PC-3 (cell line): ENCODE measurements at regions not wholly inside any gene's neighbourhood (a gene's known extent, or its start where the extent isn't known, plus 50 kb on each side); places are given as distances from the start of the nearest gene placed in this dataset.

Experiments
- ATAC-seq: fragments of 200-7000 bp; cut with Tn5 transposase; 2 replicates; pipeline ENCODE4 v1.9.1; 2020; ENCODE audit warnings: mild to moderate bottlenecking, moderate library complexity
- BruUV-seq: library from RNA; stranded (reverse); fragments of 400-500 nt; replicated peaks from 2 replicates; lab custom pipeline; 2021; lab: Mats Ljungman, UMichigan
- CTCF ChIA-PET: fragments of 300-600 bp; sonication (Branson Sonifier 250); formaldehyde crosslinking; loops from one replicate; lab custom pipeline; 2022; ENCODE audit warnings: antibody characterized with exemption; lab: Charles Lee
- POLR2A ChIA-PET: fragments of 300-600 bp; sonication (Branson Sonifier 250); formaldehyde crosslinking; loops from one replicate; lab custom pipeline; 2022; ENCODE audit warnings: antibody characterized with exemption; ENCODE audit not compliant: unreplicated experiment; lab: Charles Lee
- DNase-seq: peaks from one replicate; pipeline ENCODE4 v3.0.0-alpha.2; 2015
- H2AFZ ChIP-seq: fragments of 300-600 bp; sonication (generic); 2 replicates; pipeline ENCODE4 v1.6.0; 2016; ENCODE audit warnings: antibody characterized with exemption, low read length
- H3F3A ChIP-seq: fragments of 300-600 bp; sonication (generic); one replicate; pipeline ENCODE4 v1.6.0; 2017; ENCODE audit warnings: antibody characterized with exemption, low read length, control low read depth, mild to moderate bottlenecking; ENCODE audit not compliant: unreplicated experiment
- H3K27ac ChIP-seq: fragments of 300-600 bp; sonication (generic); 2 replicates; pipeline ENCODE4 v1.5.1; 2016; ENCODE audit warnings: mild to moderate bottlenecking, low read length
- H3K27me3 ChIP-seq: fragments of 300-600 bp; sonication (generic); 2 replicates; pipeline ENCODE4 v1.6.1; 2016; ENCODE audit warnings: low read length, mixed read lengths
- H3K36me3 ChIP-seq: fragments of 300-600 bp; sonication (generic); 2 replicates; pipeline ENCODE4 v1.6.1; 2016; ENCODE audit warnings: low read depth, mixed run types, low read length, mixed read lengths
- H3K4me1 ChIP-seq: fragments of 300-600 bp; sonication (generic); 2 replicates; pipeline ENCODE4 v1.5.1; 2016; ENCODE audit warnings: low read length; ENCODE audit not compliant: insufficient read depth
- H3K4me2 ChIP-seq: fragments of 300-600 bp; sonication (generic); 2 replicates; pipeline ENCODE4 v1.6.0; 2016; ENCODE audit warnings: low read length
- H3K4me3 ChIP-seq: fragments of 300-600 bp; sonication (generic); 2 replicates; pipeline ENCODE4 v1.5.1; 2016; ENCODE audit warnings: mild to moderate bottlenecking, low read length, mixed read lengths
- H3K79me2 ChIP-seq: fragments of 300-600 bp; sonication (generic); 2 replicates; pipeline ENCODE4 v1.6.1; 2017; ENCODE audit warnings: low read length, mixed read lengths
- H3K9ac ChIP-seq: fragments of 300-600 bp; sonication (generic); 2 replicates; pipeline ENCODE4 v1.6.0; 2016; ENCODE audit warnings: mild to moderate bottlenecking, low read length
- H3K9me2 ChIP-seq: fragments of 300-600 bp; sonication (generic); replicated peaks from 2 replicates; pipeline ENCODE4 v1.6.1; 2016; ENCODE audit warnings: mixed run types, low read length, mixed read lengths
- H3K9me3 ChIP-seq: fragments of 300-600 bp; sonication (generic); 2 replicates; pipeline ENCODE4 v1.6.1; 2016; ENCODE audit warnings: low read length, mixed read lengths
- H4K20me1 ChIP-seq: fragments of 300-600 bp; sonication (generic); 2 replicates; pipeline ENCODE4 v1.6.1; 2016; ENCODE audit warnings: low read length, mixed read lengths
- EZH2 ChIP-seq: fragments of 300-600 bp; sonication (generic); IDR thresholded peaks from one replicate; pipeline ENCODE4 v1.6.1; 2017; ENCODE audit warnings: antibody characterized with exemption, mild to moderate bottlenecking, low read length; ENCODE audit not compliant: unreplicated experiment
- EZH2phosphoT487 ChIP-seq: fragments of 300-600 bp; sonication (generic); IDR thresholded peaks from 2 replicates; pipeline ENCODE4 v1.6.1; 2018; ENCODE audit warnings: mild to moderate bottlenecking, antibody characterized with exemption, low read length, borderline replicate concordance
- intact Hi-C: fragments of 100-400 bp; cut with micrococcal nuclease; formaldehyde crosslinking; loops from 2 replicates; pipeline ENCODE4 v1.9.0; 2023
- TF ChIP-seq, protein P1 (sequence below): fragments of 300-600 bp; sonication (generic); conservative IDR thresholded peaks from 2 replicates; pipeline ENCODE4 v1.5.1; 2017; ENCODE audit warnings: antibody characterized with exemption, low read depth, mild to moderate bottlenecking, low read length

DNA sequence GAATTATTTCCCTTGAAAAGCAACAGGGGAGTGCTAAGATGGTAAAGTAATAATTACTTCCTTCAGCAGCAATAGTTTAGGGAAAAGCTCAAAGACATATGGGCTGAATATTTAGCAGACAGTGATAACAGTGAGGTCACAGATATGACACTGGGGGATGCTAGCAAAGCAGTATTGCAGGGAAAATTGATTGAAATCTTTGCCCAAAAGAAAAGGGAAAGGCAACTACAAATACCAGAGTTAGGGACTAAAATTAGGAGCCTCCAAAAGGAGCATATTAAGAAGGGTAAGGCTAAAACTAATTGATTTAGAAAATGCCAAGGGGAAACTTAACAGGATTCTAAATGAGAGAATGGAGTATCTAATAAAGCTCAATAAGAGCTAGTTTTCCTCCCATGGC, 1191.3 kb upstream of the TENM3 start:
- no peak overlapping the region for H3K4me3 ChIP-seq
- no peaks in the 10 kb centered on the region for H3K36me3 ChIP-seq
- no peak for TF ChIP-seq EZH2phosphoT487
- TF ChIP-seq, protein P1, sequence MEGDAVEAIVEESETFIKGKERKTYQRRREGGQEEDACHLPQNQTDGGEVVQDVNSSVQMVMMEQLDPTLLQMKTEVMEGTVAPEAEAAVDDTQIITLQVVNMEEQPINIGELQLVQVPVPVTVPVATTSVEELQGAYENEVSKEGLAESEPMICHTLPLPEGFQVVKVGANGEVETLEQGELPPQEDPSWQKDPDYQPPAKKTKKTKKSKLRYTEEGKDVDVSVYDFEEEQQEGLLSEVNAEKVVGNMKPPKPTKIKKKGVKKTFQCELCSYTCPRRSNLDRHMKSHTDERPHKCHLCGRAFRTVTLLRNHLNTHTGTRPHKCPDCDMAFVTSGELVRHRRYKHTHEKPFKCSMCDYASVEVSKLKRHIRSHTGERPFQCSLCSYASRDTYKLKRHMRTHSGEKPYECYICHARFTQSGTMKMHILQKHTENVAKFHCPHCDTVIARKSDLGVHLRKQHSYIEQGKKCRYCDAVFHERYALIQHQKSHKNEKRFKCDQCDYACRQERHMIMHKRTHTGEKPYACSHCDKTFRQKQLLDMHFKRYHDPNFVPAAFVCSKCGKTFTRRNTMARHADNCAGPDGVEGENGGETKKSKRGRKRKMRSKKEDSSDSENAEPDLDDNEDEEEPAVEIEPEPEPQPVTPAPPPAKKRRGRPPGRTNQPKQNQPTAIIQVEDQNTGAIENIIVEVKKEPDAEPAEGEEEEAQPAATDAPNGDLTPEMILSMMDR, result no peak
- TF ChIP-seq EZH2, result no peak
- ATAC-seq (no peak), DNase-seq (no peak)
- H3F3A ChIP-seq, result no peaks in the 10 kb centered on the region
- peaks cover 8% of the 10 kb centered on the region; the same call in 1 of the 2 replicates for H3K27me3 ChIP-seq
- no peaks in the 10 kb centered on the region for H3K9me3 ChIP-seq
- no peaks in the 10 kb centered on the region for H4K20me1 ChIP-seq
- no TSS peak for BruUV-seq
- no peak overlapping the region for H3K4me2 ChIP-seq
- ChIA-PET POLR2A (no interaction called here), CTCF (no interaction called here)
- no peak overlapping the region for H2AFZ ChIP-seq
- no peaks in the 10 kb centered on the region for H3K4me1 ChIP-seq
- no peaks in the 10 kb centered on the region for H3K9me2 ChIP-seq
- H3K79me2 ChIP-seq, result no peaks in the 10 kb centered on the region
- no peak overlapping the region for H3K9ac ChIP-seq
- no peak overlapping the region for H3K27ac ChIP-seq
- intact Hi-C loops, result no loop called here

DNA sequence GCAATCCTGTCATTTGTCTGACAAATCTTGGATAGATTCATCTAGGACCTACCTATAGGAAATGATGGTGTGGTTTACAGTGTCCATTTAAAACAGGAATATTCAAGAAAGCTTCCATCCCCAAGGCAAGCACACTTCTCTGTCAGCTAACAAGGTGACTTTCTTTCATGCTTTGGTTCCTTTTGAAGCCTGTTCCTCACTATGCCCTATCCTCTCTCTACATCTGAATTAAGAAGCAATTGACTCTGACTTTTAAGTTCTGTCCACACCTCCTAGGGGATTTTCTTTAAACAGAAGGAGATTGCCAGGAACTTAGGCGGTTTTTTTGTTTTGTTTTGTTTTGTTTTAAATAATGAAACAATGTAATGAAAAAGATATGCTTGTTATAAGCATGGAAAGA, 1181.4 kb upstream of the TENM3 start:
- Histone ChIP-seq H3K4me1 (no peaks in the 10 kb centered on the region), H3K9ac (no peak overlapping the region), H3K36me3 (no peaks in the 10 kb centered on the region), H3F3A (no peaks in the 10 kb centered on the region), H3K4me3 (no peak overlapping the region), H3K9me2 (no peaks in the 10 kb centered on the region), H4K20me1 (no peaks in the 10 kb centered on the region), H3K4me2 (no peak overlapping the region), H3K79me2 (no peaks in the 10 kb centered on the region), H3K9me3 (no peaks in the 10 kb centered on the region), H2AFZ (no peak overlapping the region), H3K27me3 (no peaks in the 10 kb centered on the region; the same call in 1 of the 2 replicates), H3K27ac (no peak overlapping the region)
- CTCF ChIA-PET, result no interaction called here
- no peak for TF ChIP-seq EZH2phosphoT487
- no peak for TF ChIP-seq EZH2
- TF ChIP-seq, protein P1, result no peak
- ATAC-seq, result no peak
- BruUV-seq, result no TSS peak
- intact Hi-C loops, result no loop called here
- no peak for DNase-seq
- POLR2A ChIA-PET, result no interaction called here

DNA sequence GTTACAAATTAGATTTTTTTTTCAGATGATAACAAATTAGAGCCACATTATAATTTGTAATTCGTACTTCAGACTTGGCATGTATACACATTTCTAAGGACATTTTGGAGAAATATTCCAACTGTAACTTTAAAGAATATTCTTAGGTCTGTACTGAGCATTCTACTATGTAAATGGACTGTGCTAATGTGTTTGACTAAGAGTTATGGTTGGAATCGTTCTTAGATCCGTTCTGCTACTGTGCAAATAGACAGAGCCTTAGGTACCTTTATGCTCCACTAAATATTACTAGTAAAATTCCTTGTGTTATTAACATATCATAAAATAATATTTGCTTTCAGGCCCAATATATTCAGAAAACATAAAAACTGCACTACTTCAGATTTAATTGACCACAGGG, 1180.0 kb upstream of the TENM3 start:
- no peak for ATAC-seq
- ChIA-PET POLR2A (no interaction called here), CTCF (no interaction called here)
- TF ChIP-seq, protein P1, result no peak
- no TSS peak for BruUV-seq
- H3K36me3 ChIP-seq, result no peaks in the 10 kb centered on the region
- no peaks in the 10 kb centered on the region for H4K20me1 ChIP-seq
- no peak overlapping the region for H2AFZ ChIP-seq
- H3K4me2 ChIP-seq, result no peak overlapping the region
- H3K27me3 ChIP-seq, result no peaks in the 10 kb centered on the region
- H3K9me2 ChIP-seq, result no peaks in the 10 kb centered on the region
- no peak overlapping the region for H3K4me3 ChIP-seq
- H3K79me2 ChIP-seq, result no peaks in the 10 kb centered on the region
- no peak for DNase-seq
- no peak overlapping the region for H3K9ac ChIP-seq
- no peaks in the 10 kb centered on the region for H3F3A ChIP-seq
- H3K4me1 ChIP-seq, result no peaks in the 10 kb centered on the region
- no peaks in the 10 kb centered on the region for H3K9me3 ChIP-seq
- intact Hi-C loops, result no loop called here
- no peak overlapping the region for H3K27ac ChIP-seq
